GM23248 (cell line): ENCODE measurements at regions not wholly inside any gene's neighbourhood (a gene's known extent, or its start where the extent isn't known, plus 50 kb on each side); places are given as distances from the start of the nearest gene placed in this dataset.

ENCODE experiments used
- EZH2 ChIP-seq: fragments of 200-600 bp; sonication (generic); IDR thresholded peaks from 2 replicates; pipeline ENCODE4 v1.6.1; 2018; ENCODE audit warnings: antibody characterized with exemption, mild to moderate bottlenecking; ENCODE audit not compliant: insufficient read depth, poor library complexity, severe bottlenecking
- EZH2phosphoT487 ChIP-seq: fragments of 200-600 bp; sonication (generic); IDR thresholded peaks from 2 replicates; pipeline ENCODE4 v1.6.1; 2018; ENCODE audit warnings: antibody characterized with exemption, moderate library complexity, mild to moderate bottlenecking, low read depth; ENCODE audit not compliant: insufficient read depth

GRCh38 chr12:16475521-16475920, 128.1 kb downstream of the MGST1 start:
- TF ChIP-seq EZH2phosphoT487 = no peak
- no peak for TF ChIP-seq EZH2
